Esophagus squamous epithelium (tissue), 5 donors: ENCODE measurements at regions not wholly inside any gene's neighbourhood (a gene's known extent, or its start where the extent isn't known, plus 50 kb on each side); places are given as distances from the start of the nearest gene placed in this dataset.

Experiments
- DNase-seq: peaks from one replicate; lab custom pipeline; 2025; lab: John Stamatoyannopoulos, UW
- H3K27ac ChIP-seq, 4 donors: fragments of 200-600 bp; sonication (generic); one replicate each; pipeline ENCODE4 v1.5.1; 2016 to 2019; ENCODE audit warnings: mild to moderate bottlenecking in 1 of 4
- H3K27me3 ChIP-seq, 4 donors: fragments of 200-600 bp; sonication (generic); 1 replicate in 3 of 4; 2 replicates in 1 of 4; pipeline versions ENCODE4 v1.5.1 to v1.6.0; 2017 to 2021; ENCODE audit warnings: antibody characterized with exemption in 1 of 4
- H3K36me3 ChIP-seq, 3 donors: fragments of 200-600 bp; sonication (generic); one replicate each; pipeline ENCODE4 v1.5.1; 2016 to 2019
- H3K4me1 ChIP-seq, 3 donors: fragments of 200-600 bp; sonication (generic); one replicate each; pipeline ENCODE4 v1.5.1; 2017 to 2019
- H3K4me3 ChIP-seq, 4 donors: fragments of 200-600 bp; sonication (generic); 1 replicate in 3 of 4; 2 replicates in 1 of 4; pipeline ENCODE4 v1.5.1; 2016 to 2019; ENCODE audit warnings: mild to moderate bottlenecking in 2 of 4, moderate library complexity in 1 of 4
- H3K9me3 ChIP-seq, 3 donors: fragments of 200-600 bp; sonication (generic); one replicate each; pipeline ENCODE4 v1.5.1; 2016 to 2019
- POLR2A ChIP-seq, 4 donors: fragments of 450-650 bp; IDR thresholded peaks; one replicate each; pipeline ENCODE4 v1.6.1; 2017; ENCODE audit warnings: antibody characterized with exemption in 4 of 4, mild to moderate bottlenecking in 4 of 4, moderate library complexity in 3 of 4
- WGBS, 2 donors: methylation state at CpG; one replicate each; pipeline ENCODE4 v1.1.5; 2018; 5-methylcytosine and 5-hydroxymethylcytosine counted together
- intact Hi-C: fragments of 100-400 bp; cut with DNase I; formaldehyde crosslinking; loops from one replicate; pipeline ENCODE4 v1.15.0; 2022
- TF ChIP-seq, protein P1 (sequence below), 6 experiments: fragments of 450-650 bp in 4 of 6; fragments of 200-600 bp in 2 of 6; sonication (generic) in 2 of 6; IDR thresholded peaks; one replicate each; pipeline ENCODE4 v1.5.1; 2016 to 2019; ENCODE audit warnings: antibody characterized with exemption in 6 of 6, mild to moderate bottlenecking in 4 of 6, moderate library complexity in 4 of 6
- donor health status: DM: yes; HTN: yes; CAD: no.

DNA sequence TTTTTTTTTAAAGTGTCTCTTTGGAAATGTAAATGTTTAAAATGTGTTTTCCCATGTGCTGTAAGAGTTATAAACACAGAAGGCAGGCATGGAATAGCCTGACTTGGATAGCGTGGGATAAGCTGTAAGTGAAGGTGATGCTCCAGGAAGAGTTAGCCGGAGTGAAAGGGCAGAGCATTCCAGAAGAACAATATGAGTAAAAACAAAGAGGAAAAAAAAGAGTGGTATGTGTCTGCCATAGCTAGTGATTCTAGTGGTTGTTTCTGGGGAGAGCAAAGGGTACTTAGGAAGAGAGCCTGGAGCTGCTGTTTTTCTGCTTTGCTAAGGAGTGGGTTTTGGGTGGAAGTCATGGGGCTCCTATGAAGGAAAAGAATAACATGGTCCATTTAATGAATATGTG lies 126.9 kb upstream of the DLGAP1 start:
- Histone ChIP-seq H3K4me1 (no peaks in the 10 kb centered on the region), H3K36me3 (no peaks in the 10 kb centered on the region), H3K27ac (no peak overlapping the region), H3K4me3 (no peak overlapping the region), H3K27me3 (no peaks in the 10 kb centered on the region), H3K9me3 (peaks cover 0 to 12% (median 5%) of the 10 kb centered on the region in 3 donors)
- TF ChIP-seq, protein P1, sequence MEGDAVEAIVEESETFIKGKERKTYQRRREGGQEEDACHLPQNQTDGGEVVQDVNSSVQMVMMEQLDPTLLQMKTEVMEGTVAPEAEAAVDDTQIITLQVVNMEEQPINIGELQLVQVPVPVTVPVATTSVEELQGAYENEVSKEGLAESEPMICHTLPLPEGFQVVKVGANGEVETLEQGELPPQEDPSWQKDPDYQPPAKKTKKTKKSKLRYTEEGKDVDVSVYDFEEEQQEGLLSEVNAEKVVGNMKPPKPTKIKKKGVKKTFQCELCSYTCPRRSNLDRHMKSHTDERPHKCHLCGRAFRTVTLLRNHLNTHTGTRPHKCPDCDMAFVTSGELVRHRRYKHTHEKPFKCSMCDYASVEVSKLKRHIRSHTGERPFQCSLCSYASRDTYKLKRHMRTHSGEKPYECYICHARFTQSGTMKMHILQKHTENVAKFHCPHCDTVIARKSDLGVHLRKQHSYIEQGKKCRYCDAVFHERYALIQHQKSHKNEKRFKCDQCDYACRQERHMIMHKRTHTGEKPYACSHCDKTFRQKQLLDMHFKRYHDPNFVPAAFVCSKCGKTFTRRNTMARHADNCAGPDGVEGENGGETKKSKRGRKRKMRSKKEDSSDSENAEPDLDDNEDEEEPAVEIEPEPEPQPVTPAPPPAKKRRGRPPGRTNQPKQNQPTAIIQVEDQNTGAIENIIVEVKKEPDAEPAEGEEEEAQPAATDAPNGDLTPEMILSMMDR (IDR thresholded peaks at IDR 0.05): no peak
- TF ChIP-seq POLR2A (IDR thresholded peaks at IDR 0.05): no peak
- no peak for DNase-seq
- intact Hi-C loops: no loop called here
- WGBS, 2 donors: 68% methylated on average over 2 of the region's 2 CpGs

DNA sequence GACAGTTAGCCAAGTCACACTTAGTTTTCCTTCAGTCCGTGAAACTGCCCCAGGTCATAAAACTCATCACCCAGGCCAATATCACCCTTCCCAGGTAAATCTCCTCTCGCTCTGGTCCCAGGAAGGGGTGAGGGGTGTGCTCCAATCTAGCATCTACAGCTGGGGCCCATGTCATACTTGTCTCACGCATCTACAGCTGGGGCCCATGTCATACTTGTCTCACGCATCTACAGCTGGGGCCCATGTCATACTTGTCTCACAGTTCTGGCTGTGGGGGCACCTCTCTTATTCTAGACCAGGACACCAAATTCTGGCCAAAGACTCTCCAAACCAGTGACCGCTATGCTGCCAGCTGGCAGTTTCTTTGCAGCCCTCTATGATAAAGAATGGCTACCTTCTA lies 123.3 kb upstream of the DLGAP1 start:
- no peaks in the 10 kb centered on the region for H3K27me3 ChIP-seq
- DNase-seq: no peak

DNA sequence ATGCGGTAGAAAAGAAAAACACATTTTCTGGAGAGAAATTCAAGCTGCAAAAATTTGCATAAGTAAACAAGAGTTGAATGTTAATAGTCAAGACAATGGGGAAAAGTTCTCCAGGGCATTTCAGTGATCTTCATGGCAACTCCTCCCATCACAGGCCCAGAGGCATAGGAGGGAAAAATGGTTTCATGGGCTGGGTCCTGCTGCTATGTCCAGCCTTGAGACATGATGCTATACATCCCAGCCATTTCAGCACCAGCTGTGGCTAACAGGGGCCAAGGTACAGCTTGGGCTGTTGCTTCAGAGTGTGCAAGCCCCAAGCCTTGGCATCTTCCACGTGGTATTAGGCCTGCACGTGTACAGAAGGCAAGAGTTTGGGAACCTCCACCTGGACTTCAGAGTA lies 118.6 kb upstream of the DLGAP1 start:
- Histone ChIP-seq H3K4me1 (no peaks in the 10 kb centered on the region), H3K36me3 (no peaks in the 10 kb centered on the region), H3K27me3 (no peaks in the 10 kb centered on the region), H3K27ac (no peak overlapping the region), H3K4me3 (no peak overlapping the region), H3K9me3 (peaks cover 0 to 20% (median 12%) of the 10 kb centered on the region in 3 donors)
- TF ChIP-seq, protein P1 (IDR thresholded peaks at IDR 0.05): no peak
- no peak for TF ChIP-seq POLR2A (IDR thresholded peaks at IDR 0.05)
- no peak for DNase-seq
- intact Hi-C loops: no loop called here
- WGBS, 2 donors: 78 to 86% methylated on average over 2 to 3 of the region's 3 CpGs

More for the DNA sequence above, 123.3 kb upstream of the DLGAP1 start:
- Histone ChIP-seq H3K36me3 (no peaks in the 10 kb centered on the region), H3K4me1 (no peaks in the 10 kb centered on the region), H3K9me3 (peaks cover 0 to 20% (median 5%) of the 10 kb centered on the region in 3 donors), H3K27ac (no peak overlapping the region), H3K4me3 (no peak overlapping the region)
- intact Hi-C loops: no loop called here
- no peak for TF ChIP-seq POLR2A (IDR thresholded peaks at IDR 0.05)
- TF ChIP-seq, protein P1 (IDR thresholded peaks at IDR 0.05): no peak
- WGBS, 2 donors: 83 to 86% methylated on average over 3 to 5 of the region's 5 CpGs

DNA sequence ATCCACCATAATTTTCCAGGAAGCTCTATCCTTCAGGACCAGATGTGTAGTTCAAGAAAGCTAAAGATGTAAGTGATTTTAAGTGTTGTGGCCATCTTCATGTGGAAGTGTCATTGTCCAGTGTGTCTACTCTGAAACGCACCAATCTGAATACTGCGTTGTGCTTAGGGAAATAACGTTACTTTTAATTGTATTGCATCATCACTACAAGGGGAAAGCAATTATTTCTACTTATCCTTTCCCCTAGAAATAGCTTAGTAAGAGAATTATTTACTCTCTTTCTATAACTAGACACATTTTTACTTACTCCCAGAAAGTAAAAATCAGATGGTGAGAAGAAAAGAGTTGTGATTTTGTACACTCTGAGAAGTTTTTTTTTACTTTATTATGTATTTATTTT lies 102.4 kb upstream of the DLGAP1 start:
- H3K27me3 ChIP-seq: no peaks in the 10 kb centered on the region
- intact Hi-C loops: no loop called here
- no peaks in the 10 kb centered on the region for H3K9me3 ChIP-seq
- 87 to 91% methylated on average over 3 of the region's 3 CpGs for WGBS, 2 donors
- DNase-seq: no peak
- TF ChIP-seq POLR2A (IDR thresholded peaks at IDR 0.05): no peak
- TF ChIP-seq, protein P1 (IDR thresholded peaks at IDR 0.05): no peak
- H3K27ac ChIP-seq: no peak overlapping the region
- no peaks in the 10 kb centered on the region for H3K4me1 ChIP-seq
- no peaks in the 10 kb centered on the region for H3K36me3 ChIP-seq
- no peak overlapping the region for H3K4me3 ChIP-seq

DNA sequence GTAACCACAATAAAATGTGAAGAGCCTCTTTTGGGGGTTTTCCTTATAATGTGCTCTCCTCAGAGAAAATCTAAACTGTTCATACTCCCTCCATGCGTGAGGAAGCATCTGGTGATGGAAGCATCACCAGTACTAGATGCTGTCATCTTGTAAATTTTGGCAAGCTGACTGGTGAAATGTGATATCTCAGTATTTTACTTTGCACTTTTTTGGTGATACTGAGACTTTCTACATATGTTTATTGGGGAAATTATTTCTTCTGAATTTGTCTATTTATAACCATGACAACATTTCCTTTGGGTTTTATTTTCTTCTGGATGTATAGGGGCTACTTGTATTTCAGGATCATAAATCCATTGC lies 95.9 kb upstream of the DLGAP1 start:
- H3K27me3 ChIP-seq: no peaks in the 10 kb centered on the region
- no peak for DNase-seq
- intact Hi-C loops: no loop called here
- no peaks in the 10 kb centered on the region for H3K36me3 ChIP-seq
- no peaks in the 10 kb centered on the region for H3K9me3 ChIP-seq
- 27 to 56% methylated on average over 1 of the region's 1 CpG for WGBS, 2 donors
- H3K4me3 ChIP-seq: no peak overlapping the region
- no peak overlapping the region for H3K27ac ChIP-seq
- no peaks in the 10 kb centered on the region for H3K4me1 ChIP-seq
- no peak for TF ChIP-seq POLR2A (IDR thresholded peaks at IDR 0.05)
- TF ChIP-seq, protein P1 (IDR thresholded peaks at IDR 0.05): no peak
